H1 (cell line): ENCODE measurements at regions not wholly inside any gene's neighbourhood (a gene's known extent, or its start where the extent isn't known, plus 50 kb on each side); places are given as distances from the start of the nearest gene placed in this dataset.

Experiments
- CTCF ChIA-PET: fragments of 300-600 bp; sonication (Branson Sonifier 250); formaldehyde crosslinking; loops from one replicate; lab custom pipeline; 2021; ENCODE audit not compliant: partially characterized antibody; lab: Charles Lee
- POLR2A ChIA-PET: fragments of 300-600 bp; sonication (Branson Sonifier 250); formaldehyde crosslinking; loops from one replicate; lab custom pipeline; 2021; ENCODE audit warnings: inconsistent platforms; ENCODE audit not compliant: partially characterized antibody; lab: Charles Lee
- DNase-seq, 2 experiments: peaks; one replicate each; pipeline versions ENCODE4 v3.0.0 to v3.0.0-alpha.2; 2010 to 2022; ENCODE audit warnings: low spot score in 2 of 2, low read depth in 1 of 2, mixed read lengths in 1 of 2
- FAIRE-seq: peaks from 2 replicates; lab custom pipeline; 2011; peaks lifted over from hg19 to GRCh38; lab: Jason Lieb, UNC
- H2AFZ ChIP-seq: 2 replicates; pipeline ENCODE4 v1.8.1; 2012; ENCODE audit warnings: low read length, inconsistent platforms
- H2AK5ac ChIP-seq: 2 replicates; pipeline ENCODE4 v1.6.1; 2013; ENCODE audit warnings: low read depth, low read length
- H2BK120ac ChIP-seq: replicated peaks from 2 replicates; pipeline ENCODE3; 2013; ENCODE audit warnings: low read depth, low read length, inconsistent platforms
- H2BK12ac ChIP-seq: 2 replicates; pipeline ENCODE4 v1.6.1; 2013; ENCODE audit warnings: low read depth, low read length
- H2BK15ac ChIP-seq: 2 replicates; pipeline ENCODE4 v1.6.1; 2013; ENCODE audit warnings: low read length
- H2BK20ac ChIP-seq: 2 replicates; pipeline ENCODE4 v1.6.1; 2013; ENCODE audit warnings: low read length
- H2BK5ac ChIP-seq: 2 replicates; pipeline ENCODE4 v1.6.1; 2013; ENCODE audit warnings: low read depth, low read length
- H3K14ac ChIP-seq: 2 replicates; pipeline ENCODE4 v1.6.1; 2013; ENCODE audit warnings: inconsistent platforms; ENCODE audit not compliant: insufficient read length
- H3K18ac ChIP-seq: 2 replicates; pipeline ENCODE4 v1.6.1; 2013; ENCODE audit warnings: low read length; ENCODE audit errors: extremely low read depth
- H3K23ac ChIP-seq: 2 replicates; pipeline ENCODE4 v1.6.1; 2013; ENCODE audit warnings: inconsistent platforms; ENCODE audit not compliant: insufficient read length
- H3K23me2 ChIP-seq: 2 replicates; pipeline ENCODE4 v1.6.1; 2013; ENCODE audit warnings: low read depth, low read length
- H3K27ac ChIP-seq: 2 replicates; pipeline ENCODE4 v1.6.1; 2011; ENCODE audit warnings: low read depth, low read length, inconsistent platforms
- H3K27me3 ChIP-seq, 4 experiments: replicated peaks in 1 of 4; 1 replicate in 1 of 4; 2 replicates in 3 of 4; pipeline versions ENCODE4 v1.6.1 to v1.8.1; 2011 to 2013; ENCODE audit warnings: low read length in 3 of 4, mild to moderate bottlenecking in 3 of 4, inconsistent platforms in 2 of 4, mixed read lengths in 2 of 4, moderate library complexity in 1 of 4; ENCODE audit not compliant: control insufficient read depth in 3 of 4, insufficient read depth in 3 of 4; ENCODE audit errors: extremely low read depth in 1 of 4
- H3K36me3 ChIP-seq, 4 experiments: 2 replicates each; pipeline versions ENCODE4 v1.6.1 to v1.8.1; 2011 to 2013; ENCODE audit warnings: mild to moderate bottlenecking in 4 of 4, low read length in 3 of 4, moderate library complexity in 2 of 4, control low read depth in 1 of 4, inconsistent platforms in 1 of 4; ENCODE audit not compliant: insufficient read depth in 4 of 4, control insufficient read depth in 2 of 4
- H3K4ac ChIP-seq: replicated peaks from 2 replicates; pipeline ENCODE3; 2013; ENCODE audit warnings: low read length, low read depth, mixed read lengths, inconsistent platforms; ENCODE audit not compliant: insufficient read length
- H3K4me1 ChIP-seq, 4 experiments: replicated peaks in 1 of 4; 1 replicate in 1 of 4; 2 replicates in 3 of 4; pipeline versions ENCODE4 v1.6.1 to v1.8.1; 2011 to 2013; ENCODE audit warnings: low read length in 3 of 4, inconsistent platforms in 2 of 4, mixed read lengths in 1 of 4; ENCODE audit not compliant: insufficient read depth in 4 of 4, control insufficient read depth in 3 of 4
- H3K4me2 ChIP-seq, 2 experiments: 2 replicates each; pipeline versions ENCODE4 v1.6.1 to v1.8.1; 2011 to 2013; ENCODE audit warnings: low read depth in 2 of 2, low read length in 2 of 2, control low read depth in 1 of 2, inconsistent platforms in 1 of 2, mild to moderate bottlenecking in 1 of 2; ENCODE audit not compliant: insufficient read depth in 1 of 2
- H3K4me3 ChIP-seq, 4 experiments: fragments of 200-600, 300-600 bp in 1 of 4; sonication (generic), shearing (Covaris generic), sonication (Bioruptor Twin) in 1 of 4; 2 replicates each; pipeline versions ENCODE4 v1.5.1 to v1.8.1; 2011 to 2016; ENCODE audit warnings: low read length in 4 of 4, low read depth in 3 of 4, control low read depth in 2 of 4, inconsistent platforms in 2 of 4, mild to moderate bottlenecking in 2 of 4, mixed read lengths in 1 of 4, moderate library complexity in 1 of 4; ENCODE audit not compliant: insufficient read depth in 2 of 4; ENCODE audit errors: extremely low read depth in 1 of 4
- H3K56ac ChIP-seq: replicated peaks from 2 replicates; pipeline ENCODE3; 2013; ENCODE audit warnings: low read depth, mild to moderate bottlenecking, mixed read lengths, low read length, inconsistent platforms; ENCODE audit not compliant: insufficient read length
- H3K79me1 ChIP-seq: 2 replicates; pipeline ENCODE4 v1.6.1; 2013; ENCODE audit warnings: low read depth, low read length, control low read depth
- H3K79me2 ChIP-seq, 2 experiments: 2 replicates each; pipeline versions ENCODE4 v1.6.1 to v1.8.1; 2012 to 2013; ENCODE audit warnings: low read length in 2 of 2, mild to moderate bottlenecking in 2 of 2, inconsistent platforms in 1 of 2; ENCODE audit not compliant: insufficient read depth in 2 of 2, control insufficient read depth in 1 of 2
- H3K9ac ChIP-seq, 4 experiments: replicated peaks in 1 of 4; 1 replicate in 1 of 4; 2 replicates in 3 of 4; pipeline versions ENCODE4 v1.6.1 to v1.8.1; 2011 to 2013; ENCODE audit warnings: low read depth in 3 of 4, low read length in 3 of 4, control low read depth in 2 of 4, mild to moderate bottlenecking in 2 of 4, moderate library complexity in 2 of 4, inconsistent platforms in 1 of 4; ENCODE audit errors: extremely low read depth in 1 of 4
- H3K9me3 ChIP-seq, 2 experiments: 2 replicates each; pipeline versions ENCODE4 v1.6.1 to v1.8.1; 2012 to 2013; ENCODE audit warnings: mild to moderate bottlenecking in 2 of 2, moderate library complexity in 2 of 2, control low read depth in 1 of 2, inconsistent platforms in 1 of 2, low read depth in 1 of 2, low read length in 1 of 2, mixed read lengths in 1 of 2; ENCODE audit not compliant: insufficient read depth in 2 of 2
- H4K20me1 ChIP-seq, 2 experiments: replicated peaks in 1 of 2; 2 replicates each; pipeline versions ENCODE3 to v1.8.1; 2011 to 2013; ENCODE audit warnings: inconsistent platforms in 2 of 2, low read length in 2 of 2, mild to moderate bottlenecking in 1 of 2; ENCODE audit not compliant: insufficient read depth in 2 of 2, control insufficient read depth in 1 of 2
- H4K5ac ChIP-seq: 2 replicates; pipeline ENCODE4 v1.6.1; 2013; ENCODE audit warnings: low read length, low read depth, mixed read lengths, inconsistent platforms; ENCODE audit not compliant: insufficient read length
- H4K8ac ChIP-seq: 2 replicates; pipeline ENCODE4 v1.8.0; 2013; ENCODE audit warnings: mild to moderate bottlenecking, moderate library complexity, low read length, inconsistent platforms; ENCODE audit not compliant: insufficient read depth; ENCODE audit errors: extremely low read depth
- H4K91ac ChIP-seq: replicated peaks from 2 replicates; pipeline ENCODE3; 2013; ENCODE audit warnings: low read length, mixed read lengths, inconsistent platforms; ENCODE audit not compliant: insufficient read length
- BACH1 ChIP-seq: IDR thresholded peaks from 2 replicates; pipeline ENCODE4 v1.6.1; 2012; ENCODE audit warnings: low read length, improper control_type of control experiment
- BRCA1 ChIP-seq: IDR thresholded peaks from 2 replicates; pipeline ENCODE4 v1.6.1; 2012; ENCODE audit warnings: low read depth, low read length, improper control_type of control experiment
- CHD1 ChIP-seq: IDR thresholded peaks from 2 replicates; pipeline ENCODE4 v1.6.1; 2012; ENCODE audit warnings: low read depth, low read length, improper control_type of control experiment
- EZH2 ChIP-seq: fragments of 200-600 bp; sonication (generic); IDR thresholded peaks from 2 replicates; pipeline ENCODE4 v1.7.1; 2012; ENCODE audit warnings: low read depth, mild to moderate bottlenecking, moderate library complexity, low read length, inconsistent platforms; ENCODE audit not compliant: severe bottlenecking
- HDAC6 ChIP-seq: IDR thresholded peaks from one replicate; pipeline ENCODE4 v1.7.1; 2012; ENCODE audit warnings: low read depth, mild to moderate bottlenecking, inconsistent platforms, low read length, moderate library complexity
- KDM4A ChIP-seq: IDR thresholded peaks from one replicate; pipeline ENCODE4 v1.7.1; 2012; ENCODE audit warnings: low read depth, mild to moderate bottlenecking, moderate library complexity, low read length, inconsistent platforms; ENCODE audit not compliant: severe bottlenecking
- KDM5A ChIP-seq: fragments of 200-600 bp; IDR thresholded peaks from 2 replicates; pipeline ENCODE4 v1.7.1; 2012; ENCODE audit warnings: mild to moderate bottlenecking, low read length, inconsistent platforms, mixed read lengths
- POLR2A ChIP-seq, 2 experiments: IDR thresholded peaks; 1 replicate in 1 of 2; 2 replicates in 1 of 2; pipeline ENCODE4 v1.6.1; 2011; ENCODE audit warnings: low read depth in 2 of 2, low read length in 2 of 2, mild to moderate bottlenecking in 2 of 2; ENCODE audit errors: control extremely low read depth in 1 of 2
- POLR2AphosphoS5 ChIP-seq: IDR thresholded peaks from 2 replicates; pipeline ENCODE4 v1.6.1; 2011; ENCODE audit warnings: low read depth, low read length
- RFX5 ChIP-seq: IDR thresholded peaks from 2 replicates; pipeline ENCODE4 v1.6.1; 2011; ENCODE audit warnings: low read depth, low read length, improper control_type of control experiment, borderline replicate concordance
- SP2 ChIP-seq: IDR thresholded peaks from 2 replicates; pipeline ENCODE4 v1.6.1; 2012; ENCODE audit warnings: mild to moderate bottlenecking, low read length, inconsistent platforms
- SRF ChIP-seq: IDR thresholded peaks from 2 replicates; pipeline ENCODE4 v1.6.1; 2011; ENCODE audit warnings: mild to moderate bottlenecking, low read depth, low read length, moderate library complexity
- SUZ12 ChIP-seq: fragments of 200-600 bp; sonication (generic); IDR thresholded peaks from 2 replicates; pipeline ENCODE4 v1.6.1; 2012; ENCODE audit warnings: mild to moderate bottlenecking, inconsistent platforms, low read length, moderate library complexity, mixed read lengths
- TBP ChIP-seq: IDR thresholded peaks from 2 replicates; pipeline ENCODE4 v1.6.1; 2011; ENCODE audit warnings: low read depth, low read length, improper control_type of control experiment
- ZNF274 ChIP-seq: IDR thresholded peaks from 2 replicates; pipeline ENCODE4 v1.7.0; 2012; ENCODE audit warnings: low read length, borderline replicate concordance; ENCODE audit errors: extremely low read depth
- TF ChIP-seq, protein P1 (sequence below): IDR thresholded peaks from 2 replicates; pipeline ENCODE4 v1.6.1; 2012; ENCODE audit warnings: inconsistent platforms
- TF ChIP-seq, protein P2 (sequence below): IDR thresholded peaks from 2 replicates; pipeline ENCODE4 v1.6.1; 2011; ENCODE audit warnings: low read depth, mild to moderate bottlenecking, low read length; ENCODE audit not compliant: insufficient read depth

DNA sequence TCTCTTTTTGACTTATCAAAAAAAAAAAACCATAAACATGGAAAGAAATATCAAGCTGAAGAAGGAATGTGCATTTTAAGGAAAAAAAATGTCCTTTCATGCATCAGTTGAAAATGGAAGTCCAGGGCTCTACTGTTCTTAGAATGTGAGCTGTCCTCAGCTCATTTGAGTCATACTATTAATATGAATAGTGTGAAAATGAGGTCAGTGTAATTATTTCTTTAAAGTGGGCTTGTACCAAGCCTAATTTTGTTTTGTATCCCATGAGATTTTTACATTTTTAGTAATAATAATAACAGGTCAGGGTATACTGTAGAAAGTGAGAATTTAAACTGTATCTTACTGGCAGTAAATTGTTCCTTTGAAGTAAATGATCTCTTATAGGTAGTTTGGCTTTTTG, 148.5 kb downstream of the NAA11 start:
- no peak overlapping the region for H3K14ac ChIP-seq
- H3K36me3 ChIP-seq = no peaks in the 10 kb centered on the region
- no peak overlapping the region for H2BK120ac ChIP-seq
- H2BK20ac ChIP-seq = no peak overlapping the region
- H3K4me1 ChIP-seq = no peaks in the 10 kb centered on the region
- CTCF ChIA-PET = no interaction called here
- FAIRE-seq = no peak
- H2BK5ac ChIP-seq = no peak overlapping the region
- H3K79me2 ChIP-seq = no peaks in the 10 kb centered on the region
- no peak overlapping the region for H3K4ac ChIP-seq
- no peak overlapping the region for H2BK12ac ChIP-seq
- H3K23ac ChIP-seq = no peak overlapping the region
- no peak overlapping the region for H2AK5ac ChIP-seq
- H2AFZ ChIP-seq = no peak overlapping the region
- H3K18ac ChIP-seq = no peak overlapping the region
- H3K56ac ChIP-seq = no peak overlapping the region
- H3K4me3 ChIP-seq = no peak overlapping the region
- H4K20me1 ChIP-seq = no peaks in the 10 kb centered on the region
- H3K79me1 ChIP-seq = no peaks in the 10 kb centered on the region
- no peak overlapping the region for H3K9ac ChIP-seq
- DNase-seq = no peak
- no peak overlapping the region for H4K91ac ChIP-seq
- no peak overlapping the region for H2BK15ac ChIP-seq
- H4K5ac ChIP-seq = no peak overlapping the region
- no peak overlapping the region for H3K4me2 ChIP-seq
- no peaks in the 10 kb centered on the region for H3K27me3 ChIP-seq
- no peak overlapping the region for H3K27ac ChIP-seq
- POLR2A ChIA-PET = no interaction called here
- no peaks in the 10 kb centered on the region for H3K23me2 ChIP-seq
- H3K9me3 ChIP-seq = no peaks in the 10 kb centered on the region
- H4K8ac ChIP-seq = no peak overlapping the region
- no peak for TF ChIP-seq POLR2AphosphoS5
- no peak for TF ChIP-seq SRF
- TF ChIP-seq, protein P1, sequence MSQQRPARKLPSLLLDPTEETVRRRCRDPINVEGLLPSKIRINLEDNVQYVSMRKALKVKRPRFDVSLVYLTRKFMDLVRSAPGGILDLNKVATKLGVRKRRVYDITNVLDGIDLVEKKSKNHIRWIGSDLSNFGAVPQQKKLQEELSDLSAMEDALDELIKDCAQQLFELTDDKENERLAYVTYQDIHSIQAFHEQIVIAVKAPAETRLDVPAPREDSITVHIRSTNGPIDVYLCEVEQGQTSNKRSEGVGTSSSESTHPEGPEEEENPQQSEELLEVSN = no peak
- no peak for TF ChIP-seq BRCA1
- no peak for TF ChIP-seq KDM5A
- TF ChIP-seq TBP = no peak
- no peak for TF ChIP-seq KDM4A
- TF ChIP-seq SUZ12 = no peak
- no peak for TF ChIP-seq EZH2
- TF ChIP-seq, protein P2, sequence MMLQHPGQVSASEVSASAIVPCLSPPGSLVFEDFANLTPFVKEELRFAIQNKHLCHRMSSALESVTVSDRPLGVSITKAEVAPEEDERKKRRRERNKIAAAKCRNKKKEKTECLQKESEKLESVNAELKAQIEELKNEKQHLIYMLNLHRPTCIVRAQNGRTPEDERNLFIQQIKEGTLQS = no peak
- no peak for TF ChIP-seq ZNF274
- TF ChIP-seq RFX5 = no peak
- TF ChIP-seq POLR2A (IDR thresholded peaks at IDR 0.05; ENCODE audit: control extremely low read depth in 1 of 2, low read depth in 2 of 2, low read length in 2 of 2) = no peak
- no peak for TF ChIP-seq BACH1
- no peak for TF ChIP-seq HDAC6
- no peak for TF ChIP-seq SP2
- no peak for TF ChIP-seq CHD1
